NCI-H510A (cell line): ENCODE measurements at regions not wholly inside any gene's neighbourhood (a gene's known extent, or its start where the extent isn't known, plus 50 kb on each side); places are given as distances from the start of the nearest gene placed in this dataset.

ENCODE experiments used
- DNase-seq: peaks from one replicate; lab custom pipeline; 2025; lab: John Stamatoyannopoulos, UW

DNA sequence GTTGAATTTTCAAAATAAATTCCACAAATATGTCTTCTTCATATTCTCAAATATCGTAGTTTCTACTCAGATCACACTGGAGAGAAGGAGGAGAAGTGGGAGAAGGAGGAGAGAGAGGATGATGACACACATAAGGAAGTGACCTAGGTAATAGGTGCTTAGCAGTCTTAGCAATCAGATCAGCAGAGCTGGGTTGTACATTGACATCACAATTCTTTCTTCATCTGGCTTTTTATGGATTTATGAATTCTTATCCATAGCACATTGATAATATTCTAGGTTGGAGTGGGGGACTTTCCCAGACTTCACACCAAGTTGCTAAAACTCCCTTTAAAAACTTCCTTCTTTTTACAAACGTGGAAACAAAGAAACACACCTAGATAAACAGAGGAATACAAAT, 86.9 kb downstream of the FGF9 start:
- no peak for DNase-seq

- no peak for DNase-seq
These were observed 87.6 kb downstream of the FGF9 start for GRCh38 chr13:21758441-21758840.

GRCh38 chr13:21759463-21759862, 88.6 kb downstream of the FGF9 start:
- no peak for DNase-seq

DNA sequence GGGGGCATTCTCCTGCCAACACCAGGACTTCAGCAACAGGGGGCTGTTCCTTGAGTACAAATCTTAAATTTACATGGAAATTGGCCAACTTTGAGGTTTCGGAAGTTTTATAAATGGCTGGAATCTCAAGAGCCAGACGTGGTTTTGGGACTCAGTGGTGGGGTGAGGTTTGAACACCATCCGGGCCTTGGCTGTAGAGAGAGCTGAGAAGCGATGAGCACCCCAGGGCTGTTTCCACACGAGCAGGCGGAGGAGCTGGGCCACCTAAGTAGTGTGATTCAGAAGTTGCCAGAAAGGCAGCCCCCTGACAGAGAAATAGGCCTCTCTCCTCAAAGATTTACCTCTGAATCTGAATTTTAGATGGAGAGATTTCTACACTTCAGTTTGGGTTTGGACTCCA, 89.0 kb downstream of the FGF9 start:
- no peak for DNase-seq

GRCh38 chr13:21761770-21762169, 90.9 kb downstream of the FGF9 start:
- DNase-seq, result no peak

DNA sequence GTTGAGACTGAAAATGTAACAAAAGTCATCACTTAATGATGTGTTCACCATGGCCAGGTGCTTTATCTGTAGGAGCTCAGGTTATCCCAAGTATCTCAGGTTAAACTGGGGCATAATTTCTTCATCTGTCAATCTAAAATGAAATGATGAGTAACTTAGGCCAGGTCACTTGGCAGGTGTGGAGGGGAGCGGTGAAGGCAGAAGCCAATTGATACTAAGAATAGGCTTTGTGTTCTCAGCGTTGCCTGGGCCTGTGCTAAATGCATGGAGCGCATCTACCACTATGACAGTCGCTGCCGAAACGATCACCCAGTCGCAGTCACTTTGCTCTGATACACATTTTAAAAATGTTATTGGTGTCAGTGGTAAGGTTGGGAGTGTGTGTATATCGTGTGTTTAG, 91.6 kb downstream of the FGF9 start:
- no peak for DNase-seq

GRCh38 chr13:21767032-21767431, 96.2 kb downstream of the FGF9 start:
- DNase-seq, result no peak

DNA sequence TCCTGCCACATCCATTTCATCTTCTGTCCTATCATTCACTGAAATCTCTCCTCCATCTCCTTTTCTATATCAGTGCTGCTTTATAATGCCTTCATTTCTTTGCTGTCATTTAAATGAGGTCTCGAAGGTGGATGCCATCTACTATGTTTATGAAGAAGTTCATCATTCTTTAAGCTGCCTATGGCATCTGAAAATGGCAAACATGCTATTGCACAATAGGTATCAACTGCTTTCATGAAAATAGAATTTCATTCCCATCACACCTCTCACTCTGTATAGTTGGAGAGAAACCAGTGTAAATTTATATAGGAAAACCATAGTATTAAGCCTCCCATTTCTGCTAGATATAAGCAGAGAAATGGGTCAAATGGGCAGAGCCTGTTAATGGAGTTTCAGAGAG, 100.2 kb downstream of the FGF9 start:
- no peak for DNase-seq

DNA sequence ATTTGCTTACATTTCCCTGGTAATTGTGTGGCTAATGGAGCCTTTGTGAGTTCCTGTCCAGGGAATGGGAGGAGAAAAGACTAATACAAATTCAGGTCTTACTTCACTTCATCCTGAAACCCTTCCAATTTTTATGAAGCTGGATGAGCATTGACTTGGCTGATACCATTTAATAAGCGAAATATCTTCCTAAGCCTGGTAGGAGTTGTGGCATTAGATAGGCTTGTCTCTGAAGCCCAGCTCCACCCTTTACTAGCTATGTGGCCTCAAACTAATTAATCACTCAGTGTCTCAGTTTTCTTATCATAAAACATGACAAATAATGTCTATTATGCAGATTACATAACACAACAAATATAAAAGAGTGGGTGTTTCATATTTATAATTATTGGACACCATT, 106.3 kb downstream of the FGF9 start:
- no peak for DNase-seq

DNA sequence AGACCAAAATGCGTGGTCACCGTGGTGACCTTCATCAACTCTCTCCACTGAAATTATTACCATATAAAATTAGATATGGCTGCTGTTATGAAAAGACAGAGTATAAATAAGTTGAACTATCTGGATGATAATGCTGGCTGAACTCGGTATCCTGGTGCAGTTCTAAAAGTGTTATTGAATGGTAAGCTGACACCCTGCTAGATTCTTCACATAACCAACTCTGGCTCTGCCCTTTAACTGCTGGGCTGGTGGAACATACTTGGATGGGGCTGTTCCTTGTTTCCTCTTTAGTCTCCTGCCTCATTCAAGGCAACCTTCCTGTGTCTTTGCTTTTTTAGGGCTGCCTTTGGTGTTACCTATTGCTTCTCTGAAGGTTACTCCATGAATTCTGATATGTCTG, 106.9 kb downstream of the FGF9 start:
- no peak for DNase-seq

GRCh38 chr13:21782736-21783135, 111.9 kb downstream of the FGF9 start:
- no peak for DNase-seq

DNA sequence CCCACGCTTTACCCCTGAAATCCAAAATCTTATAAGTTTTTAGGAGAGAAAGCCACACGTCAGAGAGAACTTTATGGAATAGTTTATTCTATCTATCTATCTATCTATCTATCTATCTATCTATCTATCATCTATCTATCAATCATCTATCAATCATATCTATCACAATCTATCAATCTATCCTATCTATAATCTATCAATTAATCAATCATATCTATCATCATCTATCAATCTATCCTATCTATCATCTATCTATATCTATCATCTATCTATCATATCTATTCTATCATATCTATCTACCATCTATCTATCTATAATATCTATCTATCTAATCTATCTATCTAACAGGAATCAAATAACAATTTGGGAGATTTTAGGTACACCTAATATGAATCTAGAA, 115.1 kb downstream of the FGF9 start:
- DNase-seq, result no peak

DNA sequence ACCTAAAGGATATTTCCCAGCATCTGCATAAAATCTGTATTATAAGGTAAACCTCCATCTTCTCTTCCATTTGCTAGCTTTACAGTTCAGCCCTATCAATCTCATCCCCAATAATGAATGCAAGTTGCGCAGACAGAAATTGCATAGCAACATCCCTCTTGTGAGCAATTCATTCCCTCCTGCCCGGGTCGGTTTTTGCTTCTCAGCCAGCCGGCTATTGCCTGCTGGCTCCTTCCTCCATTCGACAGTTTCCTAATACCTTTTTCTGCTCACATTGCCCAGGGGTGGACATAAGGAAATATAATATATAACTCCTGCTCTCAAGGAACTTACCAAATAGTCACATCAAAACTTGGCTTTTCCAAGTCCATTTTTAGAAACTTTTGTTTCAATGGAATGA, 125.2 kb downstream of the FGF9 start:
- no peak for DNase-seq

DNA sequence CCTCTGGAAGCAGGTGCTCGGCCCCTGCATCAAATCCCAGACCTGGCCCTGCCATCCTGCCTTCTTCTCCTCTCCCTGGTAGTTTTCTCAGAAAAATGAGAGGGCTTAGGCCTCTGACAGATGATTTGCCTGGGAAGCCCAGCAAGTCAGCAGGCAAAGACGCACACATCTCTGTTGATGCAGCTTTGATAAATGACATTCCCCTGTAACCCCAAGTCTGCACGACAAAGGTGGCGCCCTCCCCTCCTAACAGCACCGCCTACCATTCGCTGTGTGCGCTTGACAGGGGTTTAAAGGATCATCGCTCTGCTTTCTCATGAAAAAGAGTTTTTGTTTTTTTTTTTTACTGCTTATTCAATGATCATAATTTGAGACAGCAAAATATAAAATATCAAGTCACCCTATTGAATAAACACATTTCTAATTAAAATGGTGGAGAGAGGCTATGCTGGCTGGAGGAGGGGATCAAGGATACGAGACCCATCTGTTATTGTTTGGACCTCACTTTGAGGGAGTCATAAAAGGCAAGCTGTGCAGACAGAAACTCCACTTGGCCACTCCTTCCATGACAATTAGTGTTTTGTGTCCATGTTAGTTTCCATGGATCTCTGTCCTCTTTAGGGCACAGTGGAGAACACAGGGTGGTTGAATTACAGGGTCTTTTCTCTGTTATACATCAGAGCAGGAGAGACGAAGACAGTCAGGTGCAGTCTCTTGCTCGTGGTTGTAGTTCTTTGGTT, 126.1 kb downstream of the FGF9 start:
- no peak for DNase-seq

- no peak for DNase-seq
These were observed 126.9 kb downstream of the FGF9 start for GRCh38 chr13:21797736-21798135.

- DNase-seq, result no peak
These were observed 127.3 kb downstream of the FGF9 start for GRCh38 chr13:21798181-21798580.

DNA sequence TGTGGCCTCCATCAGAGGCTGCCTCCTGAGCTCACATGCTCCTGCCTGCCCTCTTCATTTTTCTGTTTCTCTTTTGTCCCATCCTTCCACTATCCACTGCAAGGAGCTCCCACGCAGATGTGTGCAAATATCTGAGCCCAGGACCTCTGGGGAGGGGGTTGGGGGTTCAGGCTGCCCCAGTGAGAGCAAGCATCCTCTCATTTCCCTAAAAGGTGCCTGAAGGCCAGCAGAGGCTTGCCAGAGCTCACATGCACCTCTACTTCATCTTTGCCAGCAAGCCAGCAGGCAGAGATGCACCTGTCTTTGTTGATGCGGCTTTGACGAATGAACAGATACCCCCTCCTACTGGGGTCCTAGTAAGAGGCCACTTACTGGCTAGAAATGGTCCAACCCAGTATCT, 128.8 kb downstream of the FGF9 start:
- DNase-seq, result no peak

DNA sequence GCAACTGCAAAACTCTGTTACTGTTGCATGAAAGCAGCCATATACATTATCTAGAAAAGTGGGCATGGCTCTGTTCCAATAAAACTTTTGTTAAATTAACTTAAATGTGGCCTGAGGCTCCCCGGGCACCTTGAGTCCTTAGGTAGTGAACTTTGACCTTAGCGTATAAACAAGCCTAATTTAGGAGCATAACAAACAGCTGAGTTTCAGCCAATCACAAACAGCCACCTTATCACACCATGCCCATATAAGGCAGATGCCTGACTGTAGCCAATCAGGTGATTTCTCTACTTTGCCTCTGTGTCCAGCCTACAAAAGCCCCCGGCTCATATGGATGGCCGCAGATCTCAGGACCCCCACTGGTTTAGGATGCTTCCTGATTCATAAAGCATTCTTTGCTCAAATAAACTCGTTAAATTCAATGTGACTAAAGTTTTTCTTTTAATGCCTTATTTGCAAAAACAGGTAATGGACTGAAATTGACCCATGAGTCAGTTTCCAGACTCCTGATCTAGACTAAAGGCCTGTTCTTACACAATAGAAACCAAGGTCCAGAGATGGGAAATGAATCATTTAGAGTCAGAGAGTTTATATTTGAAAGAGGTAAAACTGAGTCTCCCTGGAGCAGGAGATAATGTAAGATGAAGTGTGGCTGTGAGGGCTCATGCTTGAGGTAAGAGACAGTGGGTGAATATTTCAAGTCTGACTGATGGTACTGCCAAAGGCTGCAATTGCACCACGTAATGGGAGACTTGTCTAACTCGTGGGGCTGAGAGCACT, 130.2 kb downstream of the FGF9 start:
- DNase-seq, result no peak

DNA sequence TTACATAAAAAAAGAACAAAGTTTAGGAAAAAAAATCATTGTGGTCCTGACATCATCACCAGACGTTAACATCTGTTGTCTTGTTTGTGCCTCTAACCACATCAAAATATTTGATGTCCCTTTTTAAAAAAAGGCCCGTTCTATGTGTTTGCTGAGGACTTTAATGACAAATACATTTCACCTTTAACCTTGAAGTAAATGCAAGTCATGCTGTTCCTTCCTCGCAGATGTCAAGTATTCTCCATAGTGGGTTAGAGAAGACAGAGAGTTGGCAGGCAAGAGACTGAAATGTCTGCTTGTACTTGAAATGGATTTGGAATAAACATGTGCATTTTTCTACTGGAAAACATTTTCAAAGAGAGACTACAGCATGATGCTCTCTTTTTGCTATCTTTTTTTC, 134.9 kb downstream of the FGF9 start:
- DNase-seq, result no peak

DNA sequence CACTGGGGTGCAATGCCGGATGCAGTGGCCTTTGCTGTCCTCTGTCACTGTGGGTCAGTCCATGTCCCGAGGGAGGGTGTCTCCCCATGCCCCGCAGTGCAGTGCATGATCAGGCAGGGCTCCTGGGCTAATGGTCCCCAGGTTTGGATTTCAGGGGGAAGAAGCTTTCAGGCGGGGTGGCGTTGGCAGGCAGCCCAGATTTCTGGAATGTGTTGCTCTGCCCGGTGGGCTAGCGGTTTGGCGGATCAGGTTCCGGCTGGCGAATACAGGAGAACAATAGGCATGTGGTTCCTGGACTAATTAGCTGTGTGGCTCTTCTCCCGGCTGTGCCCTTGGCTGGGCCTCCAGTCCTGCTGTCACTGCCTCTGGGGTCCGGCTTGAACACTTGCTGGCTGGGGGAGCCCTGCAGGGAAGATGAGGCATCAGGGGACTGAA, 141.3 kb downstream of the FGF9 start:
- DNase-seq, result no peak

- DNase-seq, result no peak
These were observed 142.2 kb downstream of the FGF9 start for GRCh38 chr13:21813110-21813509.

DNA sequence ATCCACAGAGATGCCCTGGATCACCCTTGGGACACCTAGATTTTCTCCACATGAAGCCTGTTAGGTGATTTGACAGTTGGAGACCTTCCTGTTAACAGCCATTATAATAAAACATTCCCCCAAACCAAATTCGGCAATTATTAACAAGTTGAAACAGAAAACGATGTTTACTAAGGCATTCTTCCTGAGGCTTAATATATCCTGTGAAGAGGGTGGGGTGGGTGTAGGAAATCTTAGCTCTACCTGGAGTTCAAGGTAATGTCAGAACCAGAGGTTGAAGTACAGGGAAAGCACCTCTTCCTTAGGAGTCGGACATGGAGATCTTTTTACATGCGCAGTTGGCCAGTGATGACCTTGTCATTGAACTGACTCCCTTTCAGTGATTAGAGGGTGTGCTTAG, 143.0 kb downstream of the FGF9 start:
- no peak for DNase-seq

DNA sequence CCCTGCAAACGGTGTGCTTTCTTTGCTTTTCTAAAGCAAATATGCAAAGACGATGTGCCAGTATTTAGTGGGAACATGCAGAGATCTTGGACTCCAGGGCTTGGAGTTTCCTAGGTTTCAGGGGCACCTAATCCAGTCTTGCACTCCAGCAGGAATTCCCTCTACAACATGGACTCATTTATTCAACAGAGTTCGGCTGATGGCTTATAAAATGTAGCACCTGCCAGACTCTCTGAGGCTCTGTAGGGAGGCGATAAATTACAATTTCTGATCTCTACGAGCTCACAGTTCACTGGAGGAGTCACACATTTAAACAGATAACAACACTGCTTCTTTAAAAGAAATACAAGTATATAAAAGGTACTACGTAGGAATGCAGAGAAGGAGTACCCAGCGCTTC, 143.7 kb downstream of the FGF9 start:
- DNase-seq, result no peak

GRCh38 chr13:21817878-21818277, 147.0 kb downstream of the FGF9 start:
- no peak for DNase-seq
